Fibroblast of lung (primary cell): ENCODE measurements at regions not wholly inside any gene's neighbourhood (a gene's known extent, or its start where the extent isn't known, plus 50 kb on each side); places are given as distances from the start of the nearest gene placed in this dataset.

Experiments used
- DNase-seq, 2 donors: peaks; one replicate each; pipeline versions ENCODE4 v3.0.0 to v3.0.0-alpha.2; 2010; ENCODE audit warnings: low read depth in 2 of 2
- H2AFZ ChIP-seq: 2 replicates; pipeline ENCODE4 v1.5.1; 2012; ENCODE audit warnings: low read length, control low read depth, inconsistent platforms
- H3K27ac ChIP-seq: 2 replicates; pipeline ENCODE4 v1.5.1; 2011; ENCODE audit warnings: low read length, control low read depth; ENCODE audit not compliant: insufficient read depth
- H3K27me3 ChIP-seq: 2 replicates; pipeline ENCODE4 v1.5.1; 2011; ENCODE audit warnings: mild to moderate bottlenecking, low read length; ENCODE audit not compliant: control insufficient read depth, insufficient read depth
- H3K36me3 ChIP-seq: 2 replicates; pipeline ENCODE4 v1.5.1; 2011; ENCODE audit warnings: low read length; ENCODE audit not compliant: control insufficient read depth, insufficient read depth
- H3K4me1 ChIP-seq: 2 replicates; pipeline ENCODE4 v1.5.1; 2011; ENCODE audit warnings: low read length; ENCODE audit not compliant: control insufficient read depth, insufficient read depth; ENCODE audit errors: extremely low read depth
- H3K4me2 ChIP-seq: 2 replicates; pipeline ENCODE4 v1.5.1; 2011; ENCODE audit warnings: low read length, control low read depth; ENCODE audit not compliant: insufficient read depth; ENCODE audit errors: extremely low read depth
- H3K4me3 ChIP-seq, 4 experiments: fragments of 200-600 bp in 1 of 4; sonication (generic) in 1 of 4; replicated peaks in 1 of 4; 2 replicates each; pipeline ENCODE4 v1.5.1; 2011 to 2016; ENCODE audit warnings: low read length in 4 of 4, low read depth in 3 of 4, mild to moderate bottlenecking in 3 of 4, control low read depth in 2 of 4, inconsistent platforms in 1 of 4, mixed read lengths in 1 of 4; ENCODE audit not compliant: insufficient read depth in 1 of 4; ENCODE audit errors: control extremely low read depth in 1 of 4
- H3K79me2 ChIP-seq: 2 replicates; pipeline ENCODE4 v1.5.1; 2012; ENCODE audit warnings: mild to moderate bottlenecking, low read length, inconsistent platforms; ENCODE audit not compliant: control insufficient read depth, insufficient read depth
- H3K9ac ChIP-seq: 2 replicates; pipeline ENCODE4 v1.5.1; 2011; ENCODE audit warnings: mild to moderate bottlenecking, low read length, control low read depth; ENCODE audit not compliant: insufficient read depth
- H3K9me3 ChIP-seq: 2 replicates; pipeline ENCODE4 v1.5.1; 2012; ENCODE audit warnings: low read depth, low read length; ENCODE audit not compliant: control insufficient read depth, insufficient read depth
- H4K20me1 ChIP-seq: 2 replicates; pipeline ENCODE4 v1.5.1; 2011; ENCODE audit warnings: low read length; ENCODE audit not compliant: control insufficient read depth, insufficient read depth; ENCODE audit errors: extremely low read depth
- EZH2 ChIP-seq: IDR thresholded peaks from 2 replicates; pipeline ENCODE4 v1.5.1; 2012; ENCODE audit warnings: low read length, control low read depth, mild to moderate bottlenecking; ENCODE audit errors: missing control alignments
- TF ChIP-seq, protein P1 (sequence below), 2 donors: IDR thresholded peaks in 1 of 2; conservative IDR thresholded peaks in 1 of 2; 1 replicate in 1 of 2; 2 replicates in 1 of 2; pipeline ENCODE4 v1.5.1; 2011 to 2012; ENCODE audit warnings: low read length in 2 of 2, control low read depth in 1 of 2, inconsistent platforms in 1 of 2, low read depth in 1 of 2, mild to moderate bottlenecking in 1 of 2

DNA sequence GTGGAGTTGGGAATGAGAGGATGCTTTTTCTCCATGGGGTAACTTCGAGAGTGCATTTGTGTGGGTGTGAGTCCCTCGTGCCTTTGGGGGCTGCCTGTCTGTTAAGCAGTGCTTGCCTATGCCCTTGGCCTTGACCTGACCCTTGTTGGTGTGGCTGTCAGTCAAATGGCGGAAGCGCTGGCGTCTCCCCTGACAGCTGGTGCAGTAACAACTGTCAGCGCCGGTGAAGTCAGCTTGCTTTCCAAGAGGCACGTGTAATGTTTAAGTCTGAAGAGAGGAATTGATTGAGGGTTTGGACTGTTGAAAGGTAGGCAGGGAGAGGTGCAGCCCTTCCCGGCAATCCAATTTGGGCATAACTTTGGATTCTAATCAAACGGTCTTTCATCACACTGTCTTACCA lies 211.3 kb downstream of the AACS start:
- H3K27ac ChIP-seq, result no peak overlapping the region
- TF ChIP-seq, protein P1, sequence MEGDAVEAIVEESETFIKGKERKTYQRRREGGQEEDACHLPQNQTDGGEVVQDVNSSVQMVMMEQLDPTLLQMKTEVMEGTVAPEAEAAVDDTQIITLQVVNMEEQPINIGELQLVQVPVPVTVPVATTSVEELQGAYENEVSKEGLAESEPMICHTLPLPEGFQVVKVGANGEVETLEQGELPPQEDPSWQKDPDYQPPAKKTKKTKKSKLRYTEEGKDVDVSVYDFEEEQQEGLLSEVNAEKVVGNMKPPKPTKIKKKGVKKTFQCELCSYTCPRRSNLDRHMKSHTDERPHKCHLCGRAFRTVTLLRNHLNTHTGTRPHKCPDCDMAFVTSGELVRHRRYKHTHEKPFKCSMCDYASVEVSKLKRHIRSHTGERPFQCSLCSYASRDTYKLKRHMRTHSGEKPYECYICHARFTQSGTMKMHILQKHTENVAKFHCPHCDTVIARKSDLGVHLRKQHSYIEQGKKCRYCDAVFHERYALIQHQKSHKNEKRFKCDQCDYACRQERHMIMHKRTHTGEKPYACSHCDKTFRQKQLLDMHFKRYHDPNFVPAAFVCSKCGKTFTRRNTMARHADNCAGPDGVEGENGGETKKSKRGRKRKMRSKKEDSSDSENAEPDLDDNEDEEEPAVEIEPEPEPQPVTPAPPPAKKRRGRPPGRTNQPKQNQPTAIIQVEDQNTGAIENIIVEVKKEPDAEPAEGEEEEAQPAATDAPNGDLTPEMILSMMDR (conservative IDR thresholded peaks at IDR 0.05 in 1 of 2, IDR thresholded peaks at IDR 0.05 in 1 of 2; ENCODE audit: low read depth in 1 of 2, low read length in 2 of 2), result no peak
- no peak for TF ChIP-seq EZH2
- H3K79me2 ChIP-seq, result no peaks in the 10 kb centered on the region
- H3K27me3 ChIP-seq, result no peaks in the 10 kb centered on the region
- H4K20me1 ChIP-seq, result no peaks in the 10 kb centered on the region
- DNase-seq, result no peak
- no peaks in the 10 kb centered on the region for H3K9me3 ChIP-seq
- no peak overlapping the region for H3K4me2 ChIP-seq
- no peak overlapping the region for H2AFZ ChIP-seq
- H3K4me1 ChIP-seq, result no peaks in the 10 kb centered on the region
- no peaks in the 10 kb centered on the region for H3K36me3 ChIP-seq
- H3K4me3 ChIP-seq, result no peak overlapping the region
- no peak overlapping the region for H3K9ac ChIP-seq

GRCh38 chr12:125280482-125281377 lies 215.5 kb downstream of the AACS start:
- TF ChIP-seq, protein P1 (conservative IDR thresholded peaks at IDR 0.05 in 1 of 2, IDR thresholded peaks at IDR 0.05 in 1 of 2; ENCODE audit: low read depth in 1 of 2, low read length in 2 of 2), result no peak
- no peak for TF ChIP-seq EZH2
- H3K4me3 ChIP-seq, result no peak overlapping the region
- H3K36me3 ChIP-seq, result no peaks in the 10 kb centered on the region
- H3K27ac ChIP-seq, result no peak overlapping the region
- H3K4me2 ChIP-seq, result no peak overlapping the region
- H3K9ac ChIP-seq, result no peak overlapping the region
- no peaks in the 10 kb centered on the region for H3K4me1 ChIP-seq
- H3K9me3 ChIP-seq, result no peaks in the 10 kb centered on the region
- no peaks in the 10 kb centered on the region for H3K27me3 ChIP-seq
- DNase-seq, result no peak
- H3K79me2 ChIP-seq, result no peaks in the 10 kb centered on the region
- H4K20me1 ChIP-seq, result no peaks in the 10 kb centered on the region
- no peak overlapping the region for H2AFZ ChIP-seq

DNA sequence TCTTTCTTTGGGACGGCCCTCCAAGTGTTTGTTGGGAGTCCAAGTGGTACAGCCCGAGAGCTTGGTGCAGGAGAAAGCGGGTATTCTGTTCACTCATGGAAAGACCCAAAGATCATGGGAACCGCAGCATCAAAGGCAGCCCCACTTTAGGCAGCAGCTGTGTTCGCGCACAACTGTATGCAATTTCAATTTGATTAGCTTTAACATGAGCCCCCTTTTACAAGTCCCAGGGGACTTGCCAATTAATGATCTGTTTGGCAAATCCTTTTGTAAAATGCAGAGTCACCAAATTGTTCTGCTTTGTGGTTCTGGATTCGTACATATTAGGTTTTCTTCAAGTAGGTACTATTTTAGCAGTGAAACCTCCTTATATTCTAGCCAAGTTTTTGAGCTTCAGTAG lies 217.7 kb downstream of the AACS start:
- H3K9ac ChIP-seq, result no peak overlapping the region
- H3K36me3 ChIP-seq, result no peaks in the 10 kb centered on the region
- H3K27ac ChIP-seq, result no peak overlapping the region
- H3K9me3 ChIP-seq, result no peaks in the 10 kb centered on the region
- no peaks in the 10 kb centered on the region for H3K79me2 ChIP-seq
- H3K4me1 ChIP-seq, result no peaks in the 10 kb centered on the region
- H2AFZ ChIP-seq, result no peak overlapping the region
- DNase-seq, result no peak
- H3K4me3 ChIP-seq, result no peak overlapping the region
- H4K20me1 ChIP-seq, result no peaks in the 10 kb centered on the region
- H3K4me2 ChIP-seq, result no peak overlapping the region
- H3K27me3 ChIP-seq, result no peaks in the 10 kb centered on the region
- TF ChIP-seq EZH2, result no peak
- TF ChIP-seq, protein P1 (conservative IDR thresholded peaks at IDR 0.05 in 1 of 2, IDR thresholded peaks at IDR 0.05 in 1 of 2; ENCODE audit: low read depth in 1 of 2, low read length in 2 of 2), result no peak
